Adrenal gland (tissue), 9 donors: ENCODE measurements at regions not wholly inside any gene's neighbourhood (a gene's known extent, or its start where the extent isn't known, plus 50 kb on each side); places are given as distances from the start of the nearest gene placed in this dataset.
A peak's percentile ranks its signal among the peaks of the same experiment; 100 is the strongest.

ENCODE experiments used
- DNase-seq, 7 donors: peaks; one replicate each; pipeline ENCODE4 v3.0.0-alpha.2; 2019 to 2020
- H3K27ac ChIP-seq, 5 donors: fragments of 200-600 bp; sonication (generic) in 4 of 5; 1 replicate in 3 of 5; 2 replicates in 2 of 5; pipeline versions ENCODE4 v1.5.1 to v1.8.0; 2016 to 2020; ENCODE audit warnings: mild to moderate bottlenecking in 1 of 5
- H3K27me3 ChIP-seq: fragments of 200-600 bp; 2 replicates; pipeline ENCODE4 v1.8.0; 2021
- H3K36me3 ChIP-seq, 2 donors: fragments of 200-600 bp; replicated peaks in 1 of 2; 1 replicate in 1 of 2; 2 replicates in 1 of 2; pipeline versions ENCODE4 v1.5.1 to v1.8.0; 2018 to 2022
- H3K4me1 ChIP-seq, 2 donors: fragments of 200-600 bp; replicated peaks in 1 of 2; 1 replicate in 1 of 2; 2 replicates in 1 of 2; pipeline versions ENCODE4 v1.5.1 to v1.8.0; 2018 to 2021
- H3K4me3 ChIP-seq, 4 donors: fragments of 200-600 bp; sonication (generic) in 3 of 4; one replicate each; pipeline ENCODE4 v1.5.1; 2016 to 2018
- H3K9me3 ChIP-seq, 3 donors: fragments of 200-600 bp; sonication (generic) in 1 of 3; replicated peaks in 1 of 3; 1 replicate in 2 of 3; 2 replicates in 1 of 3; pipeline versions ENCODE4 v1.5.1 to v1.8.0; 2016 to 2021
- POLR2A ChIP-seq, 2 donors: fragments of 450-650 bp; IDR thresholded peaks; one replicate each; pipeline ENCODE4 v1.6.1; 2017; ENCODE audit warnings: antibody characterized with exemption in 2 of 2, mild to moderate bottlenecking in 2 of 2, moderate library complexity in 1 of 2
- WGBS, 4 donors: extraction: QIAGEN DNeasy Blood & Tissue Kit in 2 of 4; methylation state at CpG; one replicate each; pipeline versions ENCODE4 v1.1.5 to v1.1.7; 2013 to 2017; 5-methylcytosine and 5-hydroxymethylcytosine counted together
- intact Hi-C, 2 donors: fragments of 100-400 bp; cut with DNase I; formaldehyde crosslinking; loops; one replicate each; pipeline versions ENCODE4 v1.14.1 to v1.15.0; 2022 to 2023
- microRNA counts, 2 donors: library from miRNA; unstranded; fragments of <30 nt; microRNA quantifications; one replicate each; lab custom pipeline; 2016
- microRNA-seq, 3 donors: library from miRNA; unstranded; fragments of <30 nt; microRNA quantifications; one replicate each; pipeline ENCODE4, GENCODE V29; 2017 to 2020
- small RNA-seq, 2 donors: library from RNA; depleted of rRNA; stranded (forward); fragments of <200 nt; gene quantifications; one replicate each; pipeline ENCODE3, GENCODE V24; 2016
- TF ChIP-seq, protein P1 (sequence below), 6 experiments: fragments of 450-650 bp in 4 of 6; fragments of 200-600 bp in 2 of 6; sonication (generic) in 1 of 6; IDR thresholded peaks; 1 replicate in 5 of 6; 2 replicates in 1 of 6; pipeline versions ENCODE4 v1.5.1 to v1.8.0; 2016 to 2021; ENCODE audit warnings: antibody characterized with exemption in 6 of 6, mild to moderate bottlenecking in 2 of 6, moderate library complexity in 1 of 6
- donor health status: healthy with polysubstance abuse.
- donor health status: Bipolar disorder and iron deficiency.
- donor health status: DM: yes; HTN: yes; CAD: no.
- donor health status: DM: no; HTN: no; CAD: no.
- donor health status: DM: no; HTN: no; CAD: no.

DNA sequence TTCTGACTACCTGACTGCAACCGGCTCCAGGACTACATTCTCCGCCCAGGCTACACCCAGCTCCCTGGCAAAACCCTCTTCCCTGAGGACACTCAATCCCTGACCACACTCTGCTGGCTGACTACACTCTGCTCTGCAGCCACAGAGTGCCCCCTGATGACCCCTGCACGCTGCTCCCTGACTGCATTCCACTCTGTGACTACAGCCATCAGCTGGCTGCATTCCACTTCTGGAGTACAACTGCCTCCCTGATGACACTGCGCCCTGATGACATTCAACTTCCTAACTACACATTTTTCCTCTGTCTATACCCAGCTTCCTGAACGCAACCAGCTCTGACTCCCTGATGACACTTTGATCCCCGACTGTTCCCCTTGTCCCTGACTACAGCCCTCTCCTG, 71.3 kb upstream of the NRXN1 start:
- TF ChIP-seq, protein P1, sequence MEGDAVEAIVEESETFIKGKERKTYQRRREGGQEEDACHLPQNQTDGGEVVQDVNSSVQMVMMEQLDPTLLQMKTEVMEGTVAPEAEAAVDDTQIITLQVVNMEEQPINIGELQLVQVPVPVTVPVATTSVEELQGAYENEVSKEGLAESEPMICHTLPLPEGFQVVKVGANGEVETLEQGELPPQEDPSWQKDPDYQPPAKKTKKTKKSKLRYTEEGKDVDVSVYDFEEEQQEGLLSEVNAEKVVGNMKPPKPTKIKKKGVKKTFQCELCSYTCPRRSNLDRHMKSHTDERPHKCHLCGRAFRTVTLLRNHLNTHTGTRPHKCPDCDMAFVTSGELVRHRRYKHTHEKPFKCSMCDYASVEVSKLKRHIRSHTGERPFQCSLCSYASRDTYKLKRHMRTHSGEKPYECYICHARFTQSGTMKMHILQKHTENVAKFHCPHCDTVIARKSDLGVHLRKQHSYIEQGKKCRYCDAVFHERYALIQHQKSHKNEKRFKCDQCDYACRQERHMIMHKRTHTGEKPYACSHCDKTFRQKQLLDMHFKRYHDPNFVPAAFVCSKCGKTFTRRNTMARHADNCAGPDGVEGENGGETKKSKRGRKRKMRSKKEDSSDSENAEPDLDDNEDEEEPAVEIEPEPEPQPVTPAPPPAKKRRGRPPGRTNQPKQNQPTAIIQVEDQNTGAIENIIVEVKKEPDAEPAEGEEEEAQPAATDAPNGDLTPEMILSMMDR (IDR thresholded peaks at IDR 0.05), result no peak
- no peak for TF ChIP-seq POLR2A (IDR thresholded peaks at IDR 0.05)

DNA sequence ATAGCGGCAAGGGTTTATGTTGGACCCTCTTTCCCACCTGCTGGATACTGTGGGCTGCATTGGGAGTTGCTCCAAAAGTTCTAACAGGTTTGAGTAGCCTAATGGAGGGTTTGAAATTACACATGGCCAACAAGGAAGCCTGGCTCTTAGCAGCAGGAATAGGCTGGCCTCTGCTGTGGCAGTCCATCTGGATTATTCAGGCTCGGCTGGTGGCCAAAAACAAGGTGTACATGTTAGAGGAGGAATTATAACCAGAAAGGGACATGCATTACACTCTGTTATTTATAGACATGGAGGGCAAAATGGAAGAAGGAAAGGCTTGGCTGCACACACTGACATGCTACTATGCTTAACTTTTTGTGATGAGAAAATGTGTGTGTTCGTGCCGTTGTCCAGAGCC, 61.1 kb upstream of the NRXN1 start:
- H3K27ac ChIP-seq, result no peak overlapping the region
- H3K9me3 ChIP-seq, result no peaks in the 10 kb centered on the region
- no peak overlapping the region for H3K4me3 ChIP-seq
- no peak for TF ChIP-seq POLR2A (IDR thresholded peaks at IDR 0.05)
- TF ChIP-seq, protein P1 (IDR thresholded peaks at IDR 0.05), result no peak
- no peaks in the 10 kb centered on the region for H3K27me3 ChIP-seq
- intact Hi-C loops, result no loop called here
- no peaks in the 10 kb centered on the region for H3K4me1 ChIP-seq
- H3K36me3 ChIP-seq, result no peaks in the 10 kb centered on the region
- no peak for DNase-seq
- 81 to 87% (median 84%) methylated on average over 4 of the region's 4 CpGs for WGBS, 4 donors

More for the DNA sequence above, 71.3 kb upstream of the NRXN1 start:
- Histone ChIP-seq H3K27me3 (no peaks in the 10 kb centered on the region), H3K4me3 (no peak overlapping the region), H3K9me3 (no peaks in the 10 kb centered on the region), H3K4me1 (no peaks in the 10 kb centered on the region), H3K36me3 (no peaks in the 10 kb centered on the region), H3K27ac (no peak overlapping the region)
- 37 to 50% (median 41%) methylated on average over 6 of the region's 6 CpGs for WGBS, 4 donors
- DNase-seq, result peak in 2 of 7 donors; percentile 3 to 7
- intact Hi-C loops, result no loop called here

DNA sequence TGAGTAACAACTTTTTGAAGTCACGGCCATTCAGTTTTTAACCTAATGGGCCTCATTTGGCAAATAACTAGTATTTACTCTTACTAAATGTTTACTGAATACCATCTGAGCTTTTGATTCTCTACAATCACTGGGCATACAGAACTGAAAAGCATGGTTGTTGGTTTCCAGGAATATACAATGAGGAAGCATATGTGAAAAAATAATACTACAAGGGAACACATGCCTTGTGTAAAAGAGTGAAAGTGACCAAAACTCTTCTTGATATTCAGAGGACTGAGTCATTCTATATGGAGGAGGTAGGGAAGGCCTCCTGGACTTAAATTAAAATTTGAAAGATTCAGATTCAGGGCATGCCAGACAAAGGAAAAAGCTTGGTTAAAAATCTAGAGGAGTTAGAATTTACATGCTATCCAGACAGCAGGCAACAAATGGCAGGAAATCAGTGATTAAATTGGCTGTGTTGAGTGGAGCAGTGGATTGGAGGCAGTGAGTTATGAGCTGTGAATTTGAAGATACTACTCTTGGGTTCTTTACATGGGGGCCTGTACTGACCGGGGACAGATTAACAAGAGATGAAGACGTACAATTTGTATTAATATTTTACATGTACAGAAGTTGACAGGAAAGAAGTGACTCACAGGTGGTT, 53.6 kb upstream of the NRXN1 start:
- TF ChIP-seq, protein P1 (IDR thresholded peaks at IDR 0.05), result no peak
- TF ChIP-seq POLR2A (IDR thresholded peaks at IDR 0.05), result no peak
- intact Hi-C loops, result no loop called here
- 64 to 75% (median 71%) methylated on average over 3 of the region's 3 CpGs for WGBS, 4 donors
- H3K4me1 ChIP-seq, result no peaks in the 10 kb centered on the region
- H3K36me3 ChIP-seq, result no peaks in the 10 kb centered on the region
- no peaks in the 10 kb centered on the region for H3K27me3 ChIP-seq
- no peak overlapping the region for H3K27ac ChIP-seq
- H3K9me3 ChIP-seq, result no peaks in the 10 kb centered on the region
- no peak overlapping the region for H3K4me3 ChIP-seq
- no peak for DNase-seq

DNA sequence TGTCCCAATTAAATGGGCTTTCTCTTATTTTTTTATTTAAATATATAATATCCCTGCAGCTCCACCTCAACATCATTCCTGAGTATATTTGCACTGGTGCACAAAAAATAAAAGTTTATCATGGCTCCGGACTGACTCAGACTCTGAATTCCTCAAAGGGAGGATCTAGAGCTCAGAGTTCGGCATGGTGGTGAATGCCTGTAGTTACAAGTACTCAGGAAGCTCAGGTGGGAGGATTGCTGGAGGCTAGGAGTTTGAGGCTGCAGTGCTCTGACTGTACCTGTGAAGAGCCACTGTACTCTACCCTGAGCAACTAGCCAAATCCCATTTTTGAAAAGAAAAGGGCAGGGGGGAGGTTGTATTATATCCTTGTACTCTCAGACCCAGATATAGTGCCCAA, 52.8 kb upstream of the NRXN1 start:
- H3K27me3 ChIP-seq, result no peaks in the 10 kb centered on the region
- WGBS, 4 donors, result 78 to 90% (median 83%) methylated on average over 2 of the region's 2 CpGs

More for the DNA sequence above, 52.8 kb upstream of the NRXN1 start:
- H3K27ac ChIP-seq, result no peak overlapping the region
- no peak for DNase-seq
- TF ChIP-seq POLR2A (IDR thresholded peaks at IDR 0.05), result no peak
- TF ChIP-seq, protein P1 (IDR thresholded peaks at IDR 0.05), result no peak
- H3K4me3 ChIP-seq, result no peak overlapping the region
- no peaks in the 10 kb centered on the region for H3K4me1 ChIP-seq
- intact Hi-C loops, result no loop called here
- H3K9me3 ChIP-seq, result no peaks in the 10 kb centered on the region
- no peaks in the 10 kb centered on the region for H3K36me3 ChIP-seq

MicroRNAs encoded in the stretch of these regions (microRNA counts, 767-probe panel; counts per million panel counts)
- microRNA hsa-miR-4431 (lab: Ali Mortazavi, UCI), result 0 counts per million in 2 donors

Small RNAs in the stretch of these regions (microRNA-seq; reads per million reads assigned to microRNA genes)
- 0 reads per million in 3 donors for gene MIR4431

Small RNAs in the stretch of these regions (small RNA-seq; reads per million reads assigned to genes)
- 0 reads per million in 2 donors for gene AC010967.3
- gene AC069157.1, result 0 reads per million in 2 donors
- gene AC097463.2, result 0 reads per million in 2 donors
- gene CRYGGP, result 0 reads per million in 2 donors
- 0 reads per million in 2 donors for gene MIR4431
- 0 reads per million in 2 donors for gene RF00019
- 0 reads per million in 2 donors for gene RF00424
- 0 reads per million in 2 donors for gene RNU6-997P
